Activated T-cell treated with anti-CD3 and anti-CD28 coated beads, Interleukin-2, amount 50 U/mL, for 48 hours (primary cell): ENCODE measurements at regions not wholly inside any gene's neighbourhood (a gene's known extent, or its start where the extent isn't known, plus 50 kb on each side); places are given as distances from the start of the nearest gene placed in this dataset.
"Not testable (repeated sequence)": the region's sequence is repeated elsewhere in the genome, so short reads cannot be mapped to it uniquely, and the experiment has no call there.

Experiments
- DNase-seq, 2 experiments: peaks; one replicate each; pipeline ENCODE4 v3.0.0-alpha.2; 2020

DNA sequence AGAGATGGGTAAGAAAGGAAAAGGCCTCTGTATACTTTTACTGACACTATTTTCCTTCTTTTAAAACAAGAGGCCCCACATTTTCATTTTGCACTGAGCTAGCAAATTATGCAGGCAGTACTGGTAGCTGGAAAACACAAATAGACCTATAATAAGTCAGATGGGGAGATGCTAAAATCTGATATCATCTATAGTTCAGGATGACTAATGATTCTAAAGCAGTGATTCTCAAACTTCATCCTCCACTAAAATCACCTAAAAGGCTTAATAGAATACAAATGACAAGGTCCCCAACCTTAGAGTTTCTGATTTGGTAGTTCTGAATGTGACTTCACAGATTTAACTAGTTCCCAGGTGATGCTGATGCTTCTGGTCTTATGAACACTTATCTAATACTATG is 247.3 kb upstream of the DIPK2B start:
- DNase-seq = no peak

DNA sequence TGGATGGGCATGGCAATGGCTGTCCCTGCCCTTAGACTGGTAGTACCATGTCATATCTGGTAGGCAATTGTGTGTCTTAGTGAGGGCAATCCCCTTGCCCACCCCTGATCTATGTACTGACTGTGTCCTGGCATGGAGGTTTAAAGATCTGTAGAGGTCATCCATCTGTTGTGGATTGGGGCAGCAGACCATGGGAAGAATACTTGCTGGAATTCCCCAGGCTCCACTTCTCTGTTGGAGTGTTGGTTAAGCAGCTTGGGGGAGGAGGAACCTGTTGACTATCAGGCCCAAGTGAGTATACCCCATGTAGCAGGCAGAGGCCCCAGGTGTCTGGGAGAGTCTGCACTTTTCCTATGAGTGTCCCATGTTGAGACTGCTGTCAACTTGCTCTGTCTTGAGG is 246.7 kb upstream of the DIPK2B start:
- DNase-seq = no peak

DNA sequence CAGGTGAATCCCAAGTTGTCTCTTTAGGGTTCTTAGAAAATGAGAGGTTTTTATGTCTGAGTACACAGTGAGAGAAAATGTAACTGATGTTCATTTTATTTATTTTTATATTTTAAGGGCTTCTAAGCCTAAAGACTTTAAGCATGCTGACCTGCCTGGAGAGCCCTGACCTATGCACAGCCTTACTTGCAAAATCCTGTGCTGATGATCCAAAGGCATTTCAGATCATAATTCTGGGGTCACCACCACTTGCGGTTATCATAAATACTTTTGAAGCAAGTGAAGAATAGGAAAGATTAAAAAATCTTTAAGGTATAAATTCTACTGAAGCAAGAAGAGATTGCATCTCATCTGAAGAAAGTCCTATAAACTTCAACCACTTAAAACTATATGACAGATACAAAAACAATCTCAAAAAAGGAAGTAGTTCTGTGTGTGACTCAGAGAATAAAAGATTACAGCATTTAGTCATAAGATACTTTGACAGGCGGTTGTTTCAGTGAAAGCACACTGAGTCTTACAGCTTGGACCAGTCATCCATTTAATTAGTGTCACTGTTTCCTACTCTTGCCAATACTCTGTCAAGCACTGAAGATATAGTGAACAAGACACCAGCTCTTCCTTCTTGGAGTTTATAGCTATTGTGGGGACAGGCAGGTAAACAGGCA is 245.2 kb upstream of the DIPK2B start:
- DNase-seq = no peak

DNA sequence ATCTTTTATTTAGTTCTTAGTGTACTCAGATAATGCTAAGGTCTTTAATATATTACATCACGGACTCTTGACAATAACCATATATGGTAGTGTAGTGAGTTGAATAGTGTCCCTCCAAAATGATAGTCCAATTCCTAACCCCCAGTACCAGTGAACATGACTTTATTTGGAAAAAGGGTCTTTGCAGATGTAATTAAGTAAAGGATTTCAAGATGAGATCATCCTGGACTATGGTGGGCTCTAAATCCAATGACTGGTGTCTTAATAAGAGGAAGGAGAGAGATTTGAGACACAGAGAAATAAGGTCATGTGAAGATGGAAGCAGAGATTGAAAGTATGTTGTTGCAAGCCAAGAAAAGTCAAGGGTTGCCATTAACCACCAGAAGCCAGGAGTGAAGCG is 236.5 kb upstream of the DIPK2B start:
- DNase-seq = no peak

DNA sequence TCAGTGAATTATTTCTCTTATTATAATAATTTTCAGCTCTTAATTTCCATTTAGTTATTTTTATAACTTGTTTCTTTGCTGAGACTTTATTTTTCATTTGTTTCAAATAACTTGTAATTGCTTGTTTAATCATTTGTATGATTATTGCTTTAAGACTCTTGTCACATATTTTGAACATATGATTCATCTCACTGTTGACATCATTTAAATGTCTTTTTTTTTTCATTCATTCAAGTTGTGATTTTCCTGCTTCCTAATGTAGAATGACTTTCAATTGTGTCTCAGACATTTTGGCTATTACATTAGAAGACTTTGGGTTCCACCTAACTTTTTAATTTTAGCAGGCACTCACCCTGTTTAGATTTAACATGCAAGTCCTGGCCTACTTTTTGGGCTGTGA is 234.8 kb upstream of the DIPK2B start:
- DNase-seq = no peak

GRCh38 chrX:45434231-45434630 is 233.6 kb upstream of the DIPK2B start:
- DNase-seq = no peak

DNA sequence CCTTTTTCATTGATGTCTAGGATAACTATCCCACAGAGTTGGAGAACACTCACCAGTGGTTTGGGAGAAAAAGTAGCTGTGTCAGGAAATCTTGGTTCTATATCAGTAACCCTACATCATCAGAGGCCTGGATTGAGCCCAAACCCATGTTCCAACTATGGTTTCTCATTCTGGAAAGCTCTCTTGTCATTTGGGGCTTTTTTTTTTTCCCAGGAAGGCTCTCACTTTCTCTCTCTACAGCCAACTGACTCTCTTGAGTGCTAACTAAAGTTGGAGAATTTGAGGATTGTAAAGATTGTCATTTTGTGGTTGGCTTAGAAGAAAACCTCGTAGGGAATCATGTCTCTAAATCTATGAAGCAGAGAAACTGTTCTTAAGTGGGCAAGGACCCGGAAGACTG is 228.2 kb upstream of the DIPK2B start:
- no peak for DNase-seq

DNA sequence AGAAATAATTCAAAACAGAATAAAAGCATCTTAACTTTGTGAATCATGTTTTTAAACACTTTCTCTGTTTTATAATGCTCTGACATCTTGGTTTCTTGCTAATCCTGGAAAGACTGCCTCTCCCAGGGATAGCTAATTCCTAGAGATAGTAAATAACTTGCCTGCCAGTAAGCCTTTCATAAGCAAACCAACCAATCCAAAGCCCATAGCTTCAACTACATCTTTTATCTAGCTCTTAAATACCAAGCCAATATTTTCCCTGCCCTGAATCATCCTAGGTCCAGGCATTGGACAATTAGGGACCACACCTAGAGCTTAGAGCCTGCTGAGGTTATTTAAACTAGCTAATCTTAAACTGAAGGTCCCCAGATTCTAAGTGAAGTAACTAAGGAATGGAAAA is 223.7 kb upstream of the DIPK2B start:
- DNase-seq = no peak

GRCh38 chrX:45422216-45422925 is 221.7 kb upstream of the DIPK2B start:
- DNase-seq = no peak

- DNase-seq = no peak
Measured at GRCh38 chrX:45421806-45422205, 221.1 kb upstream of the DIPK2B start.

DNA sequence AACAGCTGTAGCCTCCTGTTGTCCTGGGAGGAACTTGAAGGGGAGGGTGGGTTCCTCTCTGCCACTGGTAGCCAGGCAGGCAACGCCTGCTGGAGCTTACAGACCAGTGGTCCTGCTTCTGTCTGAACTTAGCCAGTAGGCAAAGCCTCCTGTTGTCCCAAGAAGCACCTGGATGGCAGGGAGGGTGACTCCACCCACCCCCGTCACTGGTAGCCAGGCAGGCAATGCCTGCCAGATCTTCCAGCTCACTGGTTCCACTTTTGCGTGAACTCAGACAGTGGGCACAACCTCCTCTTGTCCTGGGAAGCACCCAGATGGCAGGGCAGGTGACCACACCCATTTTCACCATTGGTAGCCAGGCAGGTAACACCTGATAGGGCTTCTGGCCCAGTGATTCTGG is 203.5 kb upstream of the DIPK2B start:
- no peak for DNase-seq

- DNase-seq = no peak
Measured at GRCh38 chrX:45401923-45402322, 201.2 kb upstream of the DIPK2B start.

DNA sequence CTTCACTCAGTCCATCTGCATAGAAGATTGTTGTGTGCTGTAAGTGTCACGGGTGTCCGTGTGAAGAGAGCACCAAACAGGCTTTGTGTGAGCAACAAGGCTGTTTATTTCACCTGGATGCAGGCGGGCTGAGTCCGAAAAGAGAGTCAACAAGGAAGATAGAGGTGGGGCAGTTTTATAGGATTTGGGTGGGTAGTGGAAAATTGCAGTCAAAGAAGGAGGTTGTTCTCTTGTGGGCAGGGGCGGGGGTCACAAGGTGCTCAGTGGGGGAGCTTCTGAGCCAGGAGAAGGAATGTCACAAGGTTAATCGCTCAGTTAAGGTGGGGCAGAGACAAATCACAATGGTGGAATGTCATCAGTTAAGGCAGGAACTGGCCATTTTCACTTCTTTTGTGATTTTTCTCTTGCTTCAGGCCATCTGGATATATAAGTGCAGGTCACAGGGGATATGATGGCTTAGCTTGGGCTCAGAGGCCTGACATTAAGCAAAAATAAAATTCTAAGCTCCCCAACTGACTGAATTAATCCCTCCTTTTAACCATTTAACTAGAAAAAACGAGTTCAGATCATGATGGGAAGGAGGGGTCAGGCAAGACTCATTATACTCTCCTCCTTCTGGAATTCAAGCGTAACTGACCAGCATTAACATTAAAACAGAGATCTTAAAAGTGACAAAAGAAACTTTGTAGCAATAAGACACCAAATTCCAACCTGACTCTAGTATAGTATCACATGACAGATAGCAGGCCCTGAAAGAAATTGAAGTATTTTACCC is 200.5 kb upstream of the DIPK2B start:
- not testable (repeated sequence) for DNase-seq

GRCh38 chrX:45400027-45400779 is 199.5 kb upstream of the DIPK2B start:
- DNase-seq = no peak

DNA sequence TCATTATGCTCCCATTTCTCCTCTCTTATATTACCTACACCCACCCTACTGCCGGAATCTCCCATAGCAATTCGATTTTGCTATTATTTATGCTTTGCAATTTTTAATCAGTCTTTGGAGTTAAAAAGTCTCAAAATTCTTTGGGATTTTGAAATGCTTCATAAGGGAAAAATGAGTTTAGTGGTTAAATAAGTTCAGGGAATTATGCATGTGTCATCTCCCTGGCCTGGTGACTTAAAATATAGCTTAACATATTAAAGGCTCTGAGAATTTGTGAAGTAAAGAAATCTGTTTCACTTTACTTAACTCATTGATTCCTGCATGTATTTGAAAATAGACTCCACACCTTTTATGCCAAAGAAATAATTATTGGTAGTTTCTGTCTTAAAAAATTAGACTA is 185.1 kb upstream of the DIPK2B start:
- no peak for DNase-seq

DNA sequence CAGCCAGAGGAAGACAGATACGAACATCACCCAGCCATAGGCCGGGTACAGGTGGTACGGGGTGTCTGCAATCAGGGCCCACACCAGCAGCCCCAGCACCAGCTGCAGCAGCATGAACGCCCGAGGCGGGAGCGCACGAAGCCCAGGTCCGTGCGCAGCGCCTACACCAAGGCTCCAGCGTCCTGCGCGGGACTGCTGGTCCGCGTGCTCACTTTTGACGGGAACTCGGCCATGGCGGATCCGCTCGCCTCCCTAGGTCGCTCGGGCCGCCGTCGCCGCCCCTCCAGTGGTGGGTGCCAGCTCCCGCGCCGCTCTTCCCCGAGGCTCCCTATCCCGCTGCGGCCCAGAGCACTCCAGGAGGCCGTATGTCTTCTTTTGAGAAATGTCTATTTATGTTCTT is 181.2 kb upstream of the DIPK2B start:
- no peak for DNase-seq

GRCh38 chrX:45381366-45381765 is 180.7 kb upstream of the DIPK2B start:
- no peak for DNase-seq

- no peak for DNase-seq
Measured at GRCh38 chrX:45379236-45379635, 178.6 kb upstream of the DIPK2B start.

DNA sequence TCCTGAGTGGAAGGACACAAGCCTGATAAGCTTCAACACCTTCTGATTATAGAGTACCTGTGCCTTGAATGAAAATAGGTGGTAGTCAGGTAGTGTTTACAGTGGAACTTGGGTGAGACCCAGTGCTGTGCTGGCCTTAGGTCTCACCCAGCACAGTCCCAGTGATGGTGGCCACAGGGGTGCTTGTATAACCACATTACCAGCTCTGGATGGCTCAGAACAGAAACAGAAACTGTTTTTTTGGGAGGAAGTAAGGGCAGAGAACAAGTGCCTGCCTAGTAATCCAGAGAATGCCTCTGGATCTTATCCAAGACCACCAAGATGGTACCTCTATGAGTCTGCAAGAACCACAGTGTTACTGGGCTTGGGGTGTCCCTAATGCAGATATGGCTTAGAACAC is 171.5 kb upstream of the DIPK2B start:
- DNase-seq = no peak

GRCh38 chrX:45368705-45369104 is 168.0 kb upstream of the DIPK2B start:
- DNase-seq = no peak

GRCh38 chrX:45363596-45363995 is 162.9 kb upstream of the DIPK2B start:
- DNase-seq = no peak

GRCh38 chrX:45360571-45360970 is 159.9 kb upstream of the DIPK2B start:
- DNase-seq = no peak

GRCh38 chrX:45358392-45358791 is 157.7 kb upstream of the DIPK2B start:
- no peak for DNase-seq
